ENCODE measurements at regions not wholly inside any gene's neighbourhood (a gene's known extent, or its start where the extent isn't known, plus 50 kb on each side); places are given as distances from the start of the nearest gene placed in this dataset.

DNA sequence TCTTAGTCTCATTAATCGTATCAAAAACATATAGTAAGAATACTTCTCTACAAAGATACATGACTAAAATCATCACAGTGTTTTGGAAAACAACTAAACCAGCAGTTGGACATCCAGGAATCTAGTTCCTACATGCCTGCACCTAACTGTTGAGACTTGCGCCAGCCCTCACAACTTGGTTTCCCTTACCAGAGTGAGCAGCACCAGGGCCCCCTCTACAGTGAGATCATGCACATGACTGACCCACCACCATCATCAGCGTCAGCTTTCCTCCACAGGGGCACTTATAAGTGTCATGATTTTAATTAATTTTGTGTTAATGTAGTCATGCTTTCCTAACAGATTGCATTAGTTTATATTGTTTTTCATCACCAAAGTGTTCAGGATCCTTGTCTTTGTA, 1322.0 kb downstream of the EFNB2 start:
- no peak overlapping the region for H3K9ac ChIP-seq (replicated peaks in 1 of 4; ENCODE audit: extremely low read depth in 1 of 4, low read depth in 3 of 4, low read length in 3 of 4)
- no peaks in the 10 kb centered on the region for H3K23me2 ChIP-seq (ENCODE audit: low read depth, low read length)
- H4K91ac ChIP-seq (replicated peaks; ENCODE audit: insufficient read length, low read length), result no peak overlapping the region
- H3K36me3 ChIP-seq (ENCODE audit: control insufficient read depth in 2 of 4, insufficient read depth in 4 of 4, low read length in 3 of 4), result no peaks in the 10 kb centered on the region
- TF ChIP-seq RAD21 (IDR thresholded peaks at IDR 0.05 in 1 of 2, conservative IDR thresholded peaks at IDR 0.05 in 1 of 2; ENCODE audit: low read depth in 2 of 2, low read length in 2 of 2), result peak; percentile 61 to 72
- TF ChIP-seq, protein P1, sequence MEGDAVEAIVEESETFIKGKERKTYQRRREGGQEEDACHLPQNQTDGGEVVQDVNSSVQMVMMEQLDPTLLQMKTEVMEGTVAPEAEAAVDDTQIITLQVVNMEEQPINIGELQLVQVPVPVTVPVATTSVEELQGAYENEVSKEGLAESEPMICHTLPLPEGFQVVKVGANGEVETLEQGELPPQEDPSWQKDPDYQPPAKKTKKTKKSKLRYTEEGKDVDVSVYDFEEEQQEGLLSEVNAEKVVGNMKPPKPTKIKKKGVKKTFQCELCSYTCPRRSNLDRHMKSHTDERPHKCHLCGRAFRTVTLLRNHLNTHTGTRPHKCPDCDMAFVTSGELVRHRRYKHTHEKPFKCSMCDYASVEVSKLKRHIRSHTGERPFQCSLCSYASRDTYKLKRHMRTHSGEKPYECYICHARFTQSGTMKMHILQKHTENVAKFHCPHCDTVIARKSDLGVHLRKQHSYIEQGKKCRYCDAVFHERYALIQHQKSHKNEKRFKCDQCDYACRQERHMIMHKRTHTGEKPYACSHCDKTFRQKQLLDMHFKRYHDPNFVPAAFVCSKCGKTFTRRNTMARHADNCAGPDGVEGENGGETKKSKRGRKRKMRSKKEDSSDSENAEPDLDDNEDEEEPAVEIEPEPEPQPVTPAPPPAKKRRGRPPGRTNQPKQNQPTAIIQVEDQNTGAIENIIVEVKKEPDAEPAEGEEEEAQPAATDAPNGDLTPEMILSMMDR (IDR thresholded peaks at IDR 0.05; ENCODE audit: control extremely low read depth in 1 of 3, insufficient read depth in 1 of 3, low read depth in 1 of 3, low read length in 3 of 3), result peak; percentile 18 to 54 (median 49); a peak in 3 of 4 replicates
- TF ChIP-seq, protein P2, sequence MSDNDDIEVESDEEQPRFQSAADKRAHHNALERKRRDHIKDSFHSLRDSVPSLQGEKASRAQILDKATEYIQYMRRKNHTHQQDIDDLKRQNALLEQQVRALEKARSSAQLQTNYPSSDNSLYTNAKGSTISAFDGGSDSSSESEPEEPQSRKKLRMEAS (IDR thresholded peaks at IDR 0.05), result no peak
- TF ChIP-seq TAF1 (IDR thresholded peaks at IDR 0.05; ENCODE audit: low read depth, low read length), result no peak
- H3K4me3 ChIP-seq (ENCODE audit: extremely low read depth in 1 of 4, insufficient read depth in 2 of 4, low read depth in 3 of 4, low read length in 4 of 4), result no peak overlapping the region
- no peaks in the 10 kb centered on the region for H3K4me1 ChIP-seq (replicated peaks in 1 of 4; ENCODE audit: control insufficient read depth in 3 of 4, insufficient read depth in 4 of 4, low read length in 3 of 4)
- H3K4ac ChIP-seq (replicated peaks; ENCODE audit: insufficient read length, low read depth, low read length), result no peak overlapping the region
- no peak overlapping the region for H2BK12ac ChIP-seq (ENCODE audit: low read depth, low read length)
- no peak overlapping the region for H3K56ac ChIP-seq (replicated peaks; ENCODE audit: insufficient read length, low read depth, low read length)
- no peak overlapping the region for H2AK5ac ChIP-seq (ENCODE audit: low read depth, low read length)
- no peak overlapping the region for H4K5ac ChIP-seq (ENCODE audit: insufficient read length, low read depth, low read length)
- no peak overlapping the region for H2BK15ac ChIP-seq (ENCODE audit: low read length)
- no peak overlapping the region for H3K27ac ChIP-seq (ENCODE audit: low read depth, low read length)
- no peak overlapping the region for H4K8ac ChIP-seq (ENCODE audit: extremely low read depth, insufficient read depth, low read length)
- no peak overlapping the region for H3K18ac ChIP-seq (ENCODE audit: extremely low read depth, low read length)
- no peaks in the 10 kb centered on the region for H3K79me1 ChIP-seq (ENCODE audit: low read depth, low read length)
- WGBS, 2 experiments (ENCODE audit: extremely low coverage in 1 of 2, insufficient coverage in 1 of 2, insufficient read length in 1 of 2, insufficient replicate concordance in 2 of 2, low coverage in 1 of 2, low lambda C conversion rate in 2 of 2, missing lambda C conversion rate in 1 of 2), result 87% methylated on average over 3 of the region's 3 CpGs; no CpG with 5 or more reads in 1 of the 2 experiments
- H2BK5ac ChIP-seq (ENCODE audit: low read depth, low read length), result no peak overlapping the region
- no peak overlapping the region for H3K4me2 ChIP-seq (ENCODE audit: insufficient read depth in 1 of 2, low read depth in 2 of 2, low read length in 2 of 2)
- H2BK20ac ChIP-seq (ENCODE audit: low read length), result no peak overlapping the region
- POLR2A ChIA-PET (ENCODE audit: partially characterized antibody), result no interaction called here
- H3K23ac ChIP-seq (ENCODE audit: insufficient read length), result no peak overlapping the region
- no peak overlapping the region for H3K14ac ChIP-seq (ENCODE audit: insufficient read length)
- H3K79me2 ChIP-seq (ENCODE audit: control insufficient read depth in 1 of 2, insufficient read depth in 2 of 2, low read length in 2 of 2), result no peaks in the 10 kb centered on the region
- no peak overlapping the region for H2BK120ac ChIP-seq (replicated peaks; ENCODE audit: low read depth, low read length)
- no peaks in the 10 kb centered on the region for H3K27me3 ChIP-seq (replicated peaks in 1 of 4; ENCODE audit: control insufficient read depth in 3 of 4, extremely low read depth in 1 of 4, insufficient read depth in 3 of 4, low read length in 3 of 4)
- H4K20me1 ChIP-seq (replicated peaks in 1 of 2; ENCODE audit: control insufficient read depth in 1 of 2, insufficient read depth in 2 of 2, low read length in 2 of 2), result no peaks in the 10 kb centered on the region
- H2AFZ ChIP-seq (ENCODE audit: low read length), result no peak overlapping the region
- no peaks in the 10 kb centered on the region for H3K9me3 ChIP-seq (ENCODE audit: insufficient read depth in 2 of 2, low read depth in 1 of 2, low read length in 1 of 2)
- FAIRE-seq (no peak), DNase-seq (ENCODE audit: low read depth in 1 of 2, low spot score in 2 of 2) (no peak)
- CTCF ChIA-PET (ENCODE audit: partially characterized antibody), result no interaction called here
